HS-5 (cell line): ENCODE measurements at regions not wholly inside any gene's neighbourhood (a gene's known extent, or its start where the extent isn't known, plus 50 kb on each side); places are given as distances from the start of the nearest gene placed in this dataset.

Experiments
- DNase-seq: peaks from one replicate; pipeline ENCODE4 v3.0.0-alpha.2; 2012; ENCODE audit warnings: low read depth

- DNase-seq = no peak
These were observed 102.0 kb upstream of the USP38 start for GRCh38 chr4:143082701-143083100.

GRCh38 chr4:143083756-143084472 is 100.8 kb upstream of the USP38 start:
- no peak for DNase-seq

- DNase-seq = no peak
These were observed 100.2 kb upstream of the USP38 start for GRCh38 chr4:143084566-143084965.

- no peak for DNase-seq
These were observed 99.5 kb upstream of the USP38 start for GRCh38 chr4:143085224-143085623.

GRCh38 chr4:143085659-143086058 is 99.1 kb upstream of the USP38 start:
- no peak for DNase-seq

- DNase-seq = no peak
These were observed 95.4 kb upstream of the USP38 start for GRCh38 chr4:143089291-143089690.

GRCh38 chr4:143089847-143090246 is 94.9 kb upstream of the USP38 start:
- DNase-seq = no peak

- DNase-seq = no peak
These were observed 92.9 kb upstream of the USP38 start for GRCh38 chr4:143091862-143092261.

- DNase-seq = no peak
These were observed 89.3 kb upstream of the USP38 start for GRCh38 chr4:143095447-143095846.

GRCh38 chr4:143097751-143098150 is 87.0 kb upstream of the USP38 start:
- no peak for DNase-seq

GRCh38 chr4:143099693-143100092 is 85.0 kb upstream of the USP38 start:
- DNase-seq = no peak

- no peak for DNase-seq
These were observed 75.3 kb upstream of the USP38 start for GRCh38 chr4:143109376-143109775.

- DNase-seq = no peak
These were observed 66.1 kb upstream of the USP38 start for GRCh38 chr4:143118663-143119062.

- no peak for DNase-seq
These were observed 57.1 kb upstream of the USP38 start for GRCh38 chr4:143127621-143128020.

- no peak for DNase-seq
These were observed 50.7 kb upstream of the USP38 start for GRCh38 chr4:143133977-143134376.
